CD4-positive, alpha-beta T cell (primary cell): ENCODE measurements at regions not wholly inside any gene's neighbourhood (a gene's known extent, or its start where the extent isn't known, plus 50 kb on each side); places are given as distances from the start of the nearest gene placed in this dataset.

Experiments
- ATAC-seq: fragments of 200-7000 bp; cut with Tn5 transposase; one replicate; pipeline ENCODE4 v1.10.0; 2022; ENCODE audit warnings: mild to moderate bottlenecking; ENCODE audit not compliant: poor library complexity
- CTCF ChIA-PET: fragments of 350-600 bp; sonication (Branson Sonifier 250); formaldehyde crosslinking; loops from one replicate; lab custom pipeline; 2021; ENCODE audit warnings: antibody characterized with exemption, inconsistent platforms; lab: Charles Lee
- POLR2A ChIA-PET: fragments of 350-600 bp; sonication (Branson Sonifier 250); formaldehyde crosslinking; loops from one replicate; lab custom pipeline; 2021; ENCODE audit warnings: antibody characterized with exemption, inconsistent platforms; lab: Charles Lee
- DNase-seq, 14 experiments: peaks; one replicate each; pipeline ENCODE4 v3.0.0-alpha.2; 2013 to 2020; ENCODE audit warnings: mixed read lengths in 2 of 14
- H3K27ac ChIP-seq, 2 donors: one replicate each; pipeline versions ENCODE4 v1.5.1 to v1.7.0; 2013; ENCODE audit warnings: low read length in 2 of 2, low read depth in 1 of 2, mild to moderate bottlenecking in 1 of 2
- H3K27me3 ChIP-seq, 2 experiments: 1 replicate in 1 of 2; 2 replicates in 1 of 2; pipeline versions ENCODE4 v1.6.1 to v1.7.0; 2013; ENCODE audit warnings: low read length in 2 of 2, control low read depth in 1 of 2, mild to moderate bottlenecking in 1 of 2, moderate library complexity in 1 of 2; ENCODE audit not compliant: insufficient read depth in 2 of 2, control insufficient read depth in 1 of 2
- H3K36me3 ChIP-seq: one replicate; pipeline ENCODE4 v1.6.1; 2013; ENCODE audit warnings: low read length, control low read depth; ENCODE audit not compliant: insufficient read depth
- H3K4me1 ChIP-seq: one replicate; pipeline ENCODE4 v1.6.1; 2013; ENCODE audit warnings: low read length, control low read depth; ENCODE audit not compliant: insufficient read depth
- H3K4me3 ChIP-seq: one replicate; pipeline ENCODE4 v1.5.1; 2013; ENCODE audit warnings: mild to moderate bottlenecking, low read length, moderate library complexity
- H3K9me3 ChIP-seq, 2 experiments: 1 replicate in 1 of 2; 2 replicates in 1 of 2; pipeline versions ENCODE4 v1.6.1 to v1.7.0; 2013; ENCODE audit warnings: low read length in 2 of 2, mild to moderate bottlenecking in 2 of 2, control low read depth in 1 of 2, moderate library complexity in 1 of 2; ENCODE audit not compliant: control insufficient read depth in 1 of 2, insufficient read depth in 1 of 2
- H3K27ac Mint-ChIP-seq: one replicate; pipeline ENCODE4 v1.8.0; 2020; ENCODE audit warnings: mixed read lengths
- H3K27me3 Mint-ChIP-seq: one replicate; pipeline ENCODE4 v1.8.0; 2021; ENCODE audit warnings: mixed read lengths
- H3K36me3 Mint-ChIP-seq: one replicate; pipeline ENCODE4 v1.8.0; 2021; ENCODE audit warnings: low read depth, mixed read lengths
- H3K4me1 Mint-ChIP-seq: one replicate; pipeline ENCODE4 v1.8.0; 2021; ENCODE audit warnings: low read depth, mixed read lengths
- H3K4me3 Mint-ChIP-seq: one replicate; pipeline ENCODE4 v1.8.0; 2020; ENCODE audit warnings: mild to moderate bottlenecking, mixed read lengths
- H3K9me3 Mint-ChIP-seq: one replicate; pipeline ENCODE4 v1.8.0; 2020; ENCODE audit warnings: mixed read lengths
- intact Hi-C, 2 experiments: fragments of 100-400 bp; cut with DNase I in 1 of 2; cut with micrococcal nuclease in 1 of 2; formaldehyde crosslinking; loops; one replicate each; pipeline versions ENCODE4 v1.15.1 to v1.9.0; 2023 to 2025; cut with DNase I, micrococcal nuclease
- TF ChIP-seq, protein P1 (sequence below): fragments of 200-600 bp; IDR thresholded peaks from one replicate; pipeline ENCODE4 v1.8.0; 2022; ENCODE audit warnings: antibody characterized with exemption, mild to moderate bottlenecking

GRCh38 chr11:115707180-115707905 is 203.1 kb upstream of the CADM1 start:
- Histone ChIP-seq H3K4me1 (no peaks in the 10 kb centered on the region), H3K27ac (no peak overlapping the region), H3K4me3 (no peak overlapping the region), H3K36me3 (no peaks in the 10 kb centered on the region), H3K9me3 (peaks cover 0 to 9% of the 10 kb centered on the region in 2 experiments), H3K27me3 (no peaks in the 10 kb centered on the region)
- POLR2A ChIA-PET: no interaction called here
- intact Hi-C loops: no loop called here
- Mint-ChIP-seq H3K36me3 (no peaks in the 10 kb centered on the region), H3K27me3 (no peaks in the 10 kb centered on the region), H3K4me3 (no peak overlapping the region), H3K9me3 (no peaks in the 10 kb centered on the region), H3K4me1 (no peaks in the 10 kb centered on the region), H3K27ac (no peak overlapping the region)
- ATAC-seq (no peak), DNase-seq (peak in 3 of 14 experiments; percentile 9 to 64 (median 45))
- TF ChIP-seq, protein P1, sequence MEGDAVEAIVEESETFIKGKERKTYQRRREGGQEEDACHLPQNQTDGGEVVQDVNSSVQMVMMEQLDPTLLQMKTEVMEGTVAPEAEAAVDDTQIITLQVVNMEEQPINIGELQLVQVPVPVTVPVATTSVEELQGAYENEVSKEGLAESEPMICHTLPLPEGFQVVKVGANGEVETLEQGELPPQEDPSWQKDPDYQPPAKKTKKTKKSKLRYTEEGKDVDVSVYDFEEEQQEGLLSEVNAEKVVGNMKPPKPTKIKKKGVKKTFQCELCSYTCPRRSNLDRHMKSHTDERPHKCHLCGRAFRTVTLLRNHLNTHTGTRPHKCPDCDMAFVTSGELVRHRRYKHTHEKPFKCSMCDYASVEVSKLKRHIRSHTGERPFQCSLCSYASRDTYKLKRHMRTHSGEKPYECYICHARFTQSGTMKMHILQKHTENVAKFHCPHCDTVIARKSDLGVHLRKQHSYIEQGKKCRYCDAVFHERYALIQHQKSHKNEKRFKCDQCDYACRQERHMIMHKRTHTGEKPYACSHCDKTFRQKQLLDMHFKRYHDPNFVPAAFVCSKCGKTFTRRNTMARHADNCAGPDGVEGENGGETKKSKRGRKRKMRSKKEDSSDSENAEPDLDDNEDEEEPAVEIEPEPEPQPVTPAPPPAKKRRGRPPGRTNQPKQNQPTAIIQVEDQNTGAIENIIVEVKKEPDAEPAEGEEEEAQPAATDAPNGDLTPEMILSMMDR: no peak
- CTCF ChIA-PET: interaction anchor here (0.7 kb wide), 1 partner anchor 14 kb away, joined by 3 read pairs; no protein-coding TSS in a partner anchor

DNA sequence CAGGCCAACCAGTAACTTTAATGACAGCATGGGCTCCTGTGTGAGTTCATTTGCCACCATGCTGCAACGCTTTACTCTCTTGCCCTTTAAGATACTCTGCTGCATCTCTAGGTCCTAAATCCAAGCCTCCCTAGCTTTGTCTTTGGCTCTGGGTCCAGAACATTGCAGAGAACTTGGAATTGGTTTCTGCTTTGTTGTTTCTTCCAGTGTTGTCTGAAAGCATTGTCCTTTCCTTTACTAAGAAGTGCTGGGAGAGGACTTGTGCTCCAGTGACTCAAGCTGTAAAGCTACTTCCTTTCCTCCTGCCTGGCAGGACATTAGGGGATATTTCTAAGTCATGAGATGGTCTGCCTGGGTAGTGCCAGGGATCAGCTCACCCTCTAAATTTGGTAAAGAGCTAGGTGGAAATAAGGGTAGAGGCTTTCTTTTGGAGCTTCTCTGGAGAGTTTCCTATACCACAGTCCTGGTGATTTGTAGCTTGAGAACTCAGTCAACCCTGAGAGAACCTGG is 202.5 kb upstream of the CADM1 start:
- H3K4me3 ChIP-seq: no peak overlapping the region
- H3K27ac ChIP-seq: no peak overlapping the region
- no peaks in the 10 kb centered on the region for H3K9me3 Mint-ChIP-seq
- H3K4me1 Mint-ChIP-seq: no peaks in the 10 kb centered on the region
- no peaks in the 10 kb centered on the region for H3K36me3 Mint-ChIP-seq
- intact Hi-C loops: no loop called here
- TF ChIP-seq, protein P1: no peak
- peaks cover 0 to 12% of the 10 kb centered on the region in 2 experiments for H3K9me3 ChIP-seq
- no peak overlapping the region for H3K27ac Mint-ChIP-seq
- H3K36me3 ChIP-seq: no peaks in the 10 kb centered on the region
- no peak for ATAC-seq
- no peak overlapping the region for H3K4me3 Mint-ChIP-seq
- ChIA-PET POLR2A (no interaction called here), CTCF (interaction anchor here (0.7 kb wide), 1 partner anchor 14 kb away, joined by 3 read pairs; no protein-coding TSS in a partner anchor)
- H3K4me1 ChIP-seq: no peaks in the 10 kb centered on the region
- no peaks in the 10 kb centered on the region for H3K27me3 Mint-ChIP-seq
- H3K27me3 ChIP-seq: no peaks in the 10 kb centered on the region
- peak in 2 of 14 experiments; percentile 30 to 50 for DNase-seq

GRCh38 chr11:115705200-115705599 is 201.0 kb upstream of the CADM1 start:
- Mint-ChIP-seq H3K36me3 (no peaks in the 10 kb centered on the region), H3K27me3 (no peaks in the 10 kb centered on the region), H3K9me3 (no peaks in the 10 kb centered on the region), H3K4me3 (no peak overlapping the region), H3K27ac (no peak overlapping the region), H3K4me1 (no peaks in the 10 kb centered on the region)
- DNase-seq (no peak), ATAC-seq (no peak)
- intact Hi-C loops: no loop called here
- no peak overlapping the region for H3K4me3 ChIP-seq
- TF ChIP-seq, protein P1: no peak
- H3K27ac ChIP-seq: no peak overlapping the region
- peaks cover 0 to 16% of the 10 kb centered on the region in 2 experiments for H3K9me3 ChIP-seq
- H3K27me3 ChIP-seq: no peaks in the 10 kb centered on the region
- POLR2A ChIA-PET: no interaction called here
- no peaks in the 10 kb centered on the region for H3K36me3 ChIP-seq
- CTCF ChIA-PET: no interaction called here
- H3K4me1 ChIP-seq: no peaks in the 10 kb centered on the region
